GM23338 (cell line): ENCODE measurements at regions not wholly inside any gene's neighbourhood (a gene's known extent, or its start where the extent isn't known, plus 50 kb on each side); places are given as distances from the start of the nearest gene placed in this dataset.

Experiments used
- ATAC-seq: fragments of 200-7000 bp; cut with Tn5 transposase; 3 replicates; pipeline ENCODE4 v1.9.1; 2020
- DNase-seq: peaks from one replicate; pipeline ENCODE4 v3.0.0-alpha.2; 2015; ENCODE audit warnings: low spot score
- H2AFZ ChIP-seq: fragments of 200-600 bp; sonication (generic); 2 replicates; pipeline ENCODE4 v1.8.0; 2016; ENCODE audit warnings: antibody characterized with exemption, mild to moderate bottlenecking, moderate library complexity
- H3F3A ChIP-seq: fragments of 200-600 bp; sonication (generic); replicated peaks from 2 replicates; pipeline ENCODE4 v1.8.0; 2017; ENCODE audit warnings: antibody characterized with exemption, mixed run types, low read depth
- H3K27ac ChIP-seq: fragments of 200-600 bp; sonication (generic); 2 replicates; pipeline ENCODE4 v1.6.1; 2016; ENCODE audit warnings: low read depth
- H3K27me3 ChIP-seq: fragments of 200-600 bp; sonication (generic); 2 replicates; pipeline ENCODE4 v1.8.0; 2016; ENCODE audit warnings: mild to moderate bottlenecking, mixed run types, moderate library complexity; ENCODE audit not compliant: insufficient read depth
- H3K36me3 ChIP-seq: fragments of 200-600 bp; sonication (generic); 2 replicates; pipeline ENCODE4 v1.8.0; 2016; ENCODE audit warnings: mild to moderate bottlenecking; ENCODE audit not compliant: insufficient read depth
- H3K4me1 ChIP-seq: fragments of 200-600 bp; sonication (generic); 2 replicates; pipeline ENCODE4 v1.8.0; 2016; ENCODE audit warnings: mild to moderate bottlenecking, moderate library complexity; ENCODE audit not compliant: insufficient read depth
- H3K4me2 ChIP-seq: fragments of 200-600 bp; sonication (generic); 2 replicates; pipeline ENCODE4 v1.7.1; 2017; ENCODE audit warnings: mixed run types
- H3K4me3 ChIP-seq: fragments of 200-600 bp; sonication (generic); 2 replicates; pipeline ENCODE4 v1.6.1; 2016; ENCODE audit warnings: mixed run types
- H3K79me2 ChIP-seq: fragments of 200-600 bp; sonication (generic); replicated peaks from 2 replicates; pipeline ENCODE4 v1.8.0; 2017; ENCODE audit warnings: mild to moderate bottlenecking; ENCODE audit not compliant: insufficient read depth
- H3K9me2 ChIP-seq: fragments of 200-600 bp; sonication (generic); 2 replicates; pipeline ENCODE4 v1.8.0; 2017; ENCODE audit not compliant: insufficient read depth
- H4K20me1 ChIP-seq: fragments of 200-600 bp; sonication (generic); replicated peaks from 2 replicates; pipeline ENCODE4 v1.8.0; 2017; ENCODE audit warnings: mild to moderate bottlenecking; ENCODE audit not compliant: insufficient read depth
- H3K27ac Mint-ChIP-seq: 2 replicates; pipeline ENCODE4 v1.8.0; 2020; ENCODE audit warnings: inconsistent platforms, mild to moderate bottlenecking, moderate library complexity, mixed read lengths
- H3K27me3 Mint-ChIP-seq: 3 replicates; pipeline ENCODE4 v1.8.0; 2022; ENCODE audit warnings: low read depth, mild to moderate bottlenecking, moderate library complexity, mixed read lengths, inconsistent platforms; ENCODE audit not compliant: insufficient read depth, poor library complexity
- H3K36me3 Mint-ChIP-seq: 3 replicates; pipeline ENCODE4 v1.8.0; 2021; ENCODE audit warnings: low read depth, mild to moderate bottlenecking, inconsistent platforms, moderate library complexity, mixed read lengths
- H3K4me1 Mint-ChIP-seq: 3 replicates; pipeline ENCODE4 v1.8.0; 2020; ENCODE audit warnings: mild to moderate bottlenecking, inconsistent platforms, mixed read lengths
- H3K4me3 Mint-ChIP-seq: 3 replicates; pipeline ENCODE4 v1.8.0; 2021; ENCODE audit warnings: moderate library complexity, mild to moderate bottlenecking, inconsistent platforms, mixed read lengths
- H3K9me3 Mint-ChIP-seq: 3 replicates; pipeline ENCODE4 v1.8.0; 2020; ENCODE audit warnings: moderate library complexity, mild to moderate bottlenecking, inconsistent platforms, mixed read lengths
- CREB1 ChIP-seq: fragments of 250-450 bp; sonication (Bioruptor Pico); IDR thresholded peaks from 2 replicates; pipeline ENCODE4 v1.5.0; 2020; ENCODE audit warnings: low read depth, mild to moderate bottlenecking, moderate library complexity
- CTCF ChIP-seq, 2 experiments: fragments of 200-600 bp in 1 of 2; sonication (generic) in 1 of 2; conservative IDR thresholded peaks; 2 replicates each; pipeline versions ENCODE4 v1.5.1 to v1.6.1; 2016 to 2017; ENCODE audit warnings: antibody characterized with exemption in 2 of 2, low read depth in 2 of 2, mild to moderate bottlenecking in 2 of 2, moderate library complexity in 1 of 2
- ETS1 ChIP-seq: IDR thresholded peaks from 2 replicates; pipeline ENCODE4 v1.6.1; 2016; ENCODE audit warnings: antibody characterized with exemption
- EZH2 ChIP-seq: fragments of 200-600 bp; sonication (generic); IDR thresholded peaks from one replicate; pipeline ENCODE4 v1.8.0; 2017; ENCODE audit warnings: antibody characterized with exemption, mild to moderate bottlenecking, low read depth; ENCODE audit not compliant: unreplicated experiment
- EZH2phosphoT487 ChIP-seq: fragments of 200-600 bp; sonication (generic); IDR thresholded peaks from one replicate; pipeline ENCODE4 v1.8.1; 2018; ENCODE audit warnings: antibody characterized with exemption; ENCODE audit not compliant: unreplicated experiment
- JUNB ChIP-seq: IDR thresholded peaks from one replicate; pipeline ENCODE4 v1.6.1; 2016; ENCODE audit warnings: antibody characterized with exemption; ENCODE audit not compliant: unreplicated experiment
- NANOG ChIP-seq: IDR thresholded peaks from 2 replicates; pipeline ENCODE4 v1.6.1; 2016; ENCODE audit warnings: antibody characterized with exemption, borderline replicate concordance
- POLR2AphosphoS5 ChIP-seq: IDR thresholded peaks from 2 replicates; pipeline ENCODE4 v1.6.1; 2016; ENCODE audit warnings: antibody characterized with exemption, low read depth
- REST ChIP-seq: IDR thresholded peaks from one replicate; pipeline ENCODE4 v1.6.1; 2018; ENCODE audit warnings: antibody characterized with exemption; ENCODE audit not compliant: unreplicated experiment
- STAT1 ChIP-seq: IDR thresholded peaks from one replicate; pipeline ENCODE4 v1.6.1; 2016; ENCODE audit warnings: antibody characterized with exemption; ENCODE audit not compliant: unreplicated experiment
- ZNF114 ChIP-seq: fragments of 250-450 bp; sonication (Bioruptor Pico); IDR thresholded peaks from 2 replicates; pipeline ENCODE4 v1.5.0; 2020; ENCODE audit warnings: mild to moderate bottlenecking, moderate library complexity
- ZNF331 ChIP-seq: fragments of 250-450 bp; sonication (Bioruptor Pico); IDR thresholded peaks from 2 replicates; pipeline ENCODE4 v1.5.0; 2020; ENCODE audit warnings: low read depth, mild to moderate bottlenecking, moderate library complexity
- ZNF462 ChIP-seq: fragments of 250-450 bp; sonication (Bioruptor Pico); IDR thresholded peaks from 2 replicates; pipeline ENCODE4 v1.5.0; 2020; ENCODE audit warnings: mild to moderate bottlenecking, moderate library complexity

DNA sequence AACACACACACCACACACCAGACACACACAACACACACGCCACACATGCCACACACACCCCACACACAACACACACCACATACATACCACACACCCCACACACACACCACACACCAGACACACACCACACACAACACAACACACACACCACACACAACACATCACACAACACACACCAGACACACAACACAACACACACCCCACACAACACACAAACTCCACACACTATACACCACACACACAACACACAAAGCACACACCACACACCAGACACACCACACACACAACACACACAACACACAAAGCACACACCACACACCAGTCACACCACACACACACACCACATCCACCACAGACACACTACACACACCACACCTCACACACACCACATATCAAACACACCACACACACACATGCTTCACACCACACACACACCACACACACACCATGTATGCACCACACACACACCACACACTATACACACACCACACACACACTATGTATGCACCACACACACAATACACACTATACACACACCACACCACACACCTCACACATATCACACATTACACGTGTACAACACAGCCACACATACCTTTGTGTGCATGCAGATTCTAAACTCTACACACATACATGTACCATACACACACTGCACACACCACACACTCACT lies 72.2 kb downstream of the TMEM18 start:
- ATAC-seq: no peak
- H3K36me3 ChIP-seq: no peaks in the 10 kb centered on the region

More for the DNA sequence above, 72.2 kb downstream of the TMEM18 start:
- Histone ChIP-seq H3K4me1 (no peaks in the 10 kb centered on the region), H4K20me1 (no peaks in the 10 kb centered on the region), H3F3A (0 out of 2 replicates have a peak, but pooled peaks cover 3% of the 10 kb centered on the region), H3K9me2 (no peaks in the 10 kb centered on the region), H3K79me2 (no peaks in the 10 kb centered on the region), H3K4me3 (no peak overlapping the region), H3K4me2 (no peak overlapping the region), H2AFZ (no peak overlapping the region), H3K27ac (no peak overlapping the region), H3K27me3 (no peaks in the 10 kb centered on the region)
- Mint-ChIP-seq H3K36me3 (no peaks in the 10 kb centered on the region), H3K27me3 (peaks cover 2% of the 10 kb centered on the region), H3K4me1 (no peaks in the 10 kb centered on the region), H3K27ac (no peak overlapping the region), H3K4me3 (no peak overlapping the region), H3K9me3 (no peaks in the 10 kb centered on the region)
- DNase-seq: no peak
- TF ChIP-seq EZH2 (no peak), REST (no peak), JUNB (no peak), CTCF (conservative IDR thresholded peaks at IDR 0.05; ENCODE audit: low read depth in 2 of 2) (no peak), STAT1 (no peak), CREB1 (CRISPR knock-in tag) (no peak), POLR2AphosphoS5 (no peak), ETS1 (no peak), ZNF462 (CRISPR knock-in tag) (no peak), EZH2phosphoT487 (no peak), ZNF331 (CRISPR knock-in tag) (no peak), NANOG (no peak), ZNF114 (no peak)
